ENCODE measurements at regions not wholly inside any gene's neighbourhood (a gene's known extent, or its start where the extent isn't known, plus 50 kb on each side); places are given as distances from the start of the nearest gene placed in this dataset.
"Not testable (repeated sequence)": the region's sequence is repeated elsewhere in the genome, so short reads cannot be mapped to it uniquely, and the experiment has no call there.

GRCh38 chr3:56924700-56925099 lies 123.0 kb upstream of the ARHGEF3 start:
- not testable (repeated sequence) for H3K4me3 Mint-ChIP-seq; H3K9me3 Mint-ChIP-seq (ENCODE audit: insufficient read depth); DNase-seq; ATAC-seq; H3K27me3 Mint-ChIP-seq (ENCODE audit: low read depth); H3K36me3 Mint-ChIP-seq (ENCODE audit: low read depth)
- Mint-ChIP-seq H3K4me1 (ENCODE audit: low read depth) (peaks cover 85% of the 10 kb centered on the region), H3K27ac (peak overlapping the region; percentile 79)
- CTCF ChIA-PET = interaction anchor here (1.0 to 6.7 kb wide), 4 partner anchors 8 to 223 kb away, joined by 3 to 38 read pairs (median 20); no protein-coding TSS in a partner anchor
- POLR2A ChIA-PET = interaction anchor here (1.1 to 2.7 kb wide), 2 partner anchors 8 to 125 kb away, joined by 4 to 24 read pairs; no protein-coding TSS in a partner anchor

DNA sequence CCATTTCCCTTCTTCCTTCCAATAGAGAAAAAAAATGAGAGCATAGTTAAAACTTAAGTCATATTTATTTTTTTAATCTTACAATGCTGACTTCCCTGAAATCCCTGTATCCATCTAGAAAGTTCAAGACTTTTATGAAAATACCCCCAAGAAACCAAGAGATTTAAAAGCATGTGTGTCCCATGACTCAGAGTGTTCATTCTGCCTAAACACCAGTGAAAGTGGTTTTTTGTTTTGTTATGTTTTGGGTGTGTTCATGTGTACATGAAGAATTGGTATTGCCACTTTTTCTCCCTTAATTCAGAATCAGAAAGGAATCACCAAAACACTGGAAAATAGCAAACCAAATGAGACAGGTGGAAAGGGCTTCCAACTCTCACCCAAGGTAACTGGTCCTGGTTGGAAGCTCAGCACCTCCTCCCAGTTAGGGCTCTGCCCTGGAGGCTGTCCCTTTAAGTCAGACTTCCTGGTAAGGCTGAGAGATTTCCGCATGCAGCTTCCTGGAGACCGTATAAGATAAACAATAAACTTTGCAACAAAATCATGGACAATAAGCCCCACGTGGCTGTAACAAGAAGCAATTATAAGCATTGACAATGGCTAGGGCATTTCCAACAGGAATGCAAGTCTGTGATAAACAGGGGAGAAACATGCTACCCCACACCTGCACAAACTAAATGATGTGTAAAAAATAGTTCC lies 121.9 kb upstream of the ARHGEF3 start:
- peaks cover 86% of the 10 kb centered on the region for H3K4me1 Mint-ChIP-seq (ENCODE audit: low read depth)
- ChIA-PET POLR2A (interaction anchor here (0.6 to 1.0 kb wide), 3 partner anchors 9 to 123 kb away, joined by 3 to 4 read pairs (median 4); no protein-coding TSS in a partner anchor), CTCF (interaction anchor here (0.9 to 6.7 kb wide), 5 partner anchors 7 to 135 kb away, joined by 3 to 38 read pairs (median 26); partner anchors contain the start of gene ARHGEF3)
- no peaks in the 10 kb centered on the region for H3K9me3 Mint-ChIP-seq (ENCODE audit: insufficient read depth)
- peak; percentile 73 for ATAC-seq
- no peaks in the 10 kb centered on the region for H3K27me3 Mint-ChIP-seq (ENCODE audit: low read depth)
- peak overlapping the region; percentile 41 for H3K4me3 Mint-ChIP-seq
- H3K36me3 Mint-ChIP-seq (ENCODE audit: low read depth) = no peaks in the 10 kb centered on the region
- H3K27ac Mint-ChIP-seq = peak overlapping the region; percentile 79
- DNase-seq = peak; percentile 65

- ChIA-PET CTCF (interaction anchor here (0.6 to 3.2 kb wide), 11 partner anchors 14 to 220 kb away, joined by 3 to 26 read pairs (median 3); partner anchors contain the start of gene ARHGEF3), POLR2A (interaction anchor here (0.6 to 1.8 kb wide), 4 partner anchors 44 to 292 kb away, joined by 3 to 7 read pairs (median 4); no protein-coding TSS in a partner anchor)
- Mint-ChIP-seq H3K27me3 (ENCODE audit: low read depth) (no peaks in the 10 kb centered on the region), H3K4me1 (ENCODE audit: low read depth) (peaks cover 89% of the 10 kb centered on the region), H3K9me3 (ENCODE audit: insufficient read depth) (no peaks in the 10 kb centered on the region), H3K27ac (peak overlapping the region; percentile 94), H3K4me3 (peak overlapping the region; percentile 73), H3K36me3 (ENCODE audit: low read depth) (no peaks in the 10 kb centered on the region)
- ATAC-seq (peak; percentile 45), DNase-seq (peak; percentile 69)
These were observed 120.1 kb upstream of the ARHGEF3 start for GRCh38 chr3:56921573-56922453.

DNA sequence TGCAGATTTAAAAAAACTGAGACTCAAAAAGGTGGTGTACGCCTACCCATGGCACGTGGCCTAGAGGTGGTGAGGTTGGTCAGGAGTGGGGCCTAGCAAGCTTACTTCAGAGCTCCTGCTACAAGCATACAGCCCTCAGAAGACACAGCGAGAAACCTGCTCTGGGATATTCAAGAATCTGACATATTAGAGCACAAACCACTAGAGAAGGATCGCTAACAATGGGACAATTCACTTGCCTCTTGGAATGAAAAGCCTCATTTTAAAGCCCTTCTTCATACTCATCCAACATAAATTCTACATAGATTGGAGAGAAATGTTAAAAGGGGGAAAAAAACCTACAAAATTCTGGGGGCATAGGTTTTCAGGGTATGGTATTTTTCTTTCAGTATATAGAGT lies 118.0 kb upstream of the ARHGEF3 start:
- Mint-ChIP-seq H3K4me1 (ENCODE audit: low read depth) (peaks cover 79% of the 10 kb centered on the region), H3K4me3 (no peak overlapping the region), H3K27me3 (ENCODE audit: low read depth) (no peaks in the 10 kb centered on the region), H3K36me3 (ENCODE audit: low read depth) (peaks cover 5% of the 10 kb centered on the region), H3K9me3 (ENCODE audit: insufficient read depth) (no peaks in the 10 kb centered on the region), H3K27ac (peak overlapping the region; percentile 37)
- ATAC-seq (no peak), DNase-seq (no peak)
- CTCF ChIA-PET = no interaction called here
- POLR2A ChIA-PET = interaction anchor here (6.8 kb wide), 1 partner anchor 120 kb away, joined by 88 read pairs; the partner anchor contains the start of gene ARHGEF3

GRCh38 chr3:56919137-56919796 lies 117.5 kb upstream of the ARHGEF3 start:
- Mint-ChIP-seq H3K9me3 (ENCODE audit: insufficient read depth) (no peaks in the 10 kb centered on the region), H3K36me3 (ENCODE audit: low read depth) (peaks cover 5% of the 10 kb centered on the region), H3K27ac (peak overlapping the region; percentile 37), H3K4me3 (no peak overlapping the region), H3K4me1 (ENCODE audit: low read depth) (peaks cover 79% of the 10 kb centered on the region), H3K27me3 (ENCODE audit: low read depth) (no peaks in the 10 kb centered on the region)
- no peak for ATAC-seq
- peak; percentile 31 for DNase-seq
- ChIA-PET CTCF (interaction anchor here (0.6 to 5.7 kb wide), 3 partner anchors 58 to 119 kb away, joined by 3 to 95 read pairs (median 57); partner anchors contain the start of gene ARHGEF3), POLR2A (interaction anchor here (0.6 to 6.8 kb wide), 2 partner anchors 30 to 119 kb away, joined by 3 to 88 read pairs; partner anchors contain the start of gene ARHGEF3)

DNA sequence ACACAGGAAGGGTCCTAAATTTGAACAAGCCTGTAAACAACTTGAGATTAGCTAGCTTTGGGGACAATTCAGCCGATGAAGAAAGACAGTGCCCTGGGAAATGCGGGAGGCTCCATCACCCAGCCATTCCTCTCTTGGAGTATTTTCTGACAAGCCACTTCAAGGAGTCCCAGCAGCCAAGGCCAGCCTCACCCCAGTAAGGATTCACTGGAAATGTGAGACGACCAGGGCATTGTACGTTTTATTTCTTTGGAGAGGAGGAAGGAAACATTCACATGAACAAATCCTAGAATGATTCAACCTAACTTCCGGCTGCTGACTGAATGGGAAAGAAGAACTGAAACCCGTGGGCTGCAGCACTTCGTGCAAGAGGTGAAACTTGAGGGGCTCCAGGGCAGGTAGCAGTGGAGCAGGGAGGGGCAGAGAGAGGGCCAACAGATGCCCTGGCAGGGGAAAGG lies 116.4 kb upstream of the ARHGEF3 start:
- H3K9me3 Mint-ChIP-seq (ENCODE audit: insufficient read depth) = no peaks in the 10 kb centered on the region
- DNase-seq (peak; percentile 59), ATAC-seq (no peak)
- peak overlapping the region; percentile 99 for H3K27ac Mint-ChIP-seq
- peaks cover 14% of the 10 kb centered on the region for H3K36me3 Mint-ChIP-seq (ENCODE audit: low read depth)
- peak overlapping the region; percentile 92 for H3K4me3 Mint-ChIP-seq
- POLR2A ChIA-PET = interaction anchor here (0.8 to 6.8 kb wide), 8 partner anchors 7 to 182 kb away, joined by 3 to 88 read pairs (median 16); partner anchors contain the start of gene ARHGEF3
- H3K4me1 Mint-ChIP-seq (ENCODE audit: low read depth) = peaks cover 79% of the 10 kb centered on the region
- CTCF ChIA-PET = interaction anchor here (0.8 to 5.7 kb wide), 8 partner anchors 9 to 361 kb away, joined by 3 to 95 read pairs (median 4); partner anchors contain the start of genes ARHGEF3 and CCDC66
- H3K27me3 Mint-ChIP-seq (ENCODE audit: low read depth) = no peaks in the 10 kb centered on the region

- peaks cover 78% of the 10 kb centered on the region for H3K4me1 Mint-ChIP-seq (ENCODE audit: low read depth)
- peaks cover 18% of the 10 kb centered on the region for H3K36me3 Mint-ChIP-seq (ENCODE audit: low read depth)
- ChIA-PET CTCF (interaction anchor here (0.8 to 5.7 kb wide), 13 partner anchors 10 to 360 kb away, joined by 3 to 95 read pairs (median 5); partner anchors contain the start of genes ARHGEF3 and CCDC66), POLR2A (interaction anchor here (0.8 to 6.8 kb wide), 14 partner anchors 8 to 235 kb away, joined by 3 to 88 read pairs (median 10); partner anchors contain the start of genes ARHGEF3 and TASOR)
- no peaks in the 10 kb centered on the region for H3K9me3 Mint-ChIP-seq (ENCODE audit: insufficient read depth)
- no peak for ATAC-seq
- DNase-seq = peak; percentile 31
- no peaks in the 10 kb centered on the region for H3K27me3 Mint-ChIP-seq (ENCODE audit: low read depth)
- H3K4me3 Mint-ChIP-seq = peak overlapping the region; percentile 92
- H3K27ac Mint-ChIP-seq = peak overlapping the region; percentile 99
These were observed 115.8 kb upstream of the ARHGEF3 start for GRCh38 chr3:56917361-56918110.

DNA sequence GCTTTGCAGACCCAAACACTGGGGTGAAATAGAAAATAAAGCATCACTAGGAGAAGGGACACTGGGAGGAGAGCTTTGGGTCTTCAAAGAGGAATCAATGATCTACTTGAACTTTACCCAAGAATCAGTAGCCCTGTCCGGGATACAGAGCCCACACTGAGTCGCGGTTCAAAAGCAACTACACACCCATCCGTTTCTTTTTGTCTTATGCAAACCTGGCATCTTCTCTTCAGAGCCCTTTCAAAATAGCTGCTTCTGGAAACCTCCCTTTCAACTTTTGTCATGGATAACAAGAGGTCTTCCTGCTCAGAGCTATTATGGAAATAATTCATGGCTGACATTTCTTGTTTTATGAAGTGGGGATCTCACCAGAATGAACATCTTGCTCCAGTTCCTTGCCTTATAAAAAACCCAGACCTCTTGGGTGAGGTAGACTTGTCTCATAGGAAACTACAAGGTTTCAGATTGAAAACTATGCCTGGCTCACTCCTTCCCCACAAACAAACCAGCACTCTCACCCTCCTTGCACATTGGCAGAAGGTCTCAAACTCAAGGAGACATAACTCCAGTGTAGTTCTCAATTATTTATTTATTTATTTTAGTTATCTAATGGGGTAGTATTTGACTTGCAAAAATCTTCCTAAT lies 115.1 kb upstream of the ARHGEF3 start:
- Mint-ChIP-seq H3K36me3 (ENCODE audit: low read depth) (peaks cover 20% of the 10 kb centered on the region), H3K4me3 (peak overlapping the region; percentile 92), H3K9me3 (ENCODE audit: insufficient read depth) (no peaks in the 10 kb centered on the region), H3K27me3 (ENCODE audit: low read depth) (no peaks in the 10 kb centered on the region), H3K27ac (peak overlapping the region; percentile 99), H3K4me1 (ENCODE audit: low read depth) (peaks cover 71% of the 10 kb centered on the region)
- POLR2A ChIA-PET = interaction anchor here (0.6 to 6.8 kb wide), 31 partner anchors 9 to 234 kb away, joined by 3 to 88 read pairs (median 7); partner anchors contain the start of genes ARHGEF3 and TASOR
- ATAC-seq (peak; percentile 16), DNase-seq (peak; percentile 34)
- CTCF ChIA-PET = interaction anchor here (0.8 to 5.7 kb wide), 20 partner anchors 10 to 359 kb away, joined by 3 to 95 read pairs (median 4); partner anchors contain the start of genes ARHGEF3 and CCDC66

GRCh38 chr3:56915966-56916586 lies 114.3 kb upstream of the ARHGEF3 start:
- peak; percentile 90 for DNase-seq
- peak; percentile 93 for ATAC-seq
- Mint-ChIP-seq H3K9me3 (ENCODE audit: insufficient read depth) (no peaks in the 10 kb centered on the region), H3K36me3 (ENCODE audit: low read depth) (peaks cover 25% of the 10 kb centered on the region), H3K27ac (peak overlapping the region; percentile 99), H3K4me3 (peak overlapping the region; percentile 92), H3K4me1 (ENCODE audit: low read depth) (peaks cover 63% of the 10 kb centered on the region), H3K27me3 (ENCODE audit: low read depth) (no peaks in the 10 kb centered on the region)
- ChIA-PET CTCF (interaction anchor here (0.8 to 5.7 kb wide), 20 partner anchors 11 to 212 kb away, joined by 3 to 95 read pairs (median 5); partner anchors contain the start of gene ARHGEF3), POLR2A (interaction anchor here (0.6 to 6.8 kb wide), 38 partner anchors 10 to 234 kb away, joined by 3 to 88 read pairs (median 6); partner anchors contain the start of genes ARHGEF3 and TASOR)
